Stimulated activated CD8-positive, alpha-beta memory T cell treated with anti-CD3 and anti-CD28 coated beads, Interleukin-2, amount 100 ng/mL, for 48 hours (primary cell): ENCODE measurements at regions not wholly inside any gene's neighbourhood (a gene's known extent, or its start where the extent isn't known, plus 50 kb on each side); places are given as distances from the start of the nearest gene placed in this dataset.

Source experiments
- DNase-seq, 2 donors: peaks; one replicate each; pipeline ENCODE4 v3.0.0-alpha.2; 2020; ENCODE audit warnings: low read depth in 2 of 2

- no peak for DNase-seq
Observed at GRCh38 chr12:60138526-60138925, 542.7 kb downstream of the SLC16A7 start.

- no peak for DNase-seq
Observed at GRCh38 chr12:60144395-60144794, 548.6 kb downstream of the SLC16A7 start.

GRCh38 chr12:60148109-60148508, 552.3 kb downstream of the SLC16A7 start:
- DNase-seq, result no peak

GRCh38 chr12:60148831-60149230, 553.0 kb downstream of the SLC16A7 start:
- no peak for DNase-seq

- DNase-seq, result no peak
Observed at GRCh38 chr12:60152756-60153155, 556.9 kb downstream of the SLC16A7 start.

GRCh38 chr12:60159761-60160160, 563.9 kb downstream of the SLC16A7 start:
- no peak for DNase-seq

GRCh38 chr12:60162988-60163720, 567.3 kb downstream of the SLC16A7 start:
- DNase-seq, result no peak

GRCh38 chr12:60165781-60166180, 570.0 kb downstream of the SLC16A7 start:
- no peak for DNase-seq

- DNase-seq, result no peak
Observed at GRCh38 chr12:60168441-60168840, 572.6 kb downstream of the SLC16A7 start.

- no peak for DNase-seq
Observed at GRCh38 chr12:60169904-60170303, 574.1 kb downstream of the SLC16A7 start.

- no peak for DNase-seq
Observed at GRCh38 chr12:60172266-60173211, 576.7 kb downstream of the SLC16A7 start.

- no peak for DNase-seq
Observed at GRCh38 chr12:60173224-60174170, 577.7 kb downstream of the SLC16A7 start.

- DNase-seq, result no peak
Observed at GRCh38 chr12:60174476-60174875, 578.6 kb downstream of the SLC16A7 start.

GRCh38 chr12:60174941-60175340, 579.1 kb downstream of the SLC16A7 start:
- no peak for DNase-seq

GRCh38 chr12:60176891-60177290, 581.1 kb downstream of the SLC16A7 start:
- no peak for DNase-seq

GRCh38 chr12:60180298-60180697, 584.5 kb downstream of the SLC16A7 start:
- DNase-seq, result no peak

- no peak for DNase-seq
Observed at GRCh38 chr12:60182354-60182753, 586.5 kb downstream of the SLC16A7 start.

GRCh38 chr12:60184096-60184495, 588.3 kb downstream of the SLC16A7 start:
- DNase-seq, result no peak

- no peak for DNase-seq
Observed at GRCh38 chr12:60185060-60185459, 589.2 kb downstream of the SLC16A7 start.

- no peak for DNase-seq
Observed at GRCh38 chr12:60191271-60191670, 595.4 kb downstream of the SLC16A7 start.

GRCh38 chr12:60191676-60192359, 596.0 kb downstream of the SLC16A7 start:
- DNase-seq, result no peak
